ENCODE measurements at regions not wholly inside any gene's neighbourhood (a gene's known extent, or its start where the extent isn't known, plus 50 kb on each side); places are given as distances from the start of the nearest gene placed in this dataset.
"Not testable (repeated sequence)": the region's sequence is repeated elsewhere in the genome, so short reads cannot be mapped to it uniquely, and the experiment has no call there.

GRCh38 chr7:13226385-13226784, 539.0 kb downstream of the ARL4A start:
- no peak for ATAC-seq (replicated peaks; ENCODE audit: extremely low read depth, poor library complexity, severe bottlenecking)
- Mint-ChIP-seq H3K27me3 (no peaks in the 10 kb centered on the region), H3K27ac (ENCODE audit: low read depth) (no peak overlapping the region), H3K36me3 (ENCODE audit: insufficient read depth) (no peaks in the 10 kb centered on the region), H3K4me3 (no peak overlapping the region), H3K4me1 (no peaks in the 10 kb centered on the region), H3K9me3 (no peaks in the 10 kb centered on the region)
- DNase-seq (ENCODE audit: low spot score in 2 of 2) = no peak

- no peak overlapping the region for H3K27ac Mint-ChIP-seq (ENCODE audit: low read depth)
- ATAC-seq (replicated peaks; ENCODE audit: extremely low read depth, poor library complexity, severe bottlenecking) = no peak
Measured at GRCh38 chr7:13231216-13231615, 543.8 kb downstream of the ARL4A start.

GRCh38 chr7:13235436-13235835, 548.0 kb downstream of the ARL4A start:
- Mint-ChIP-seq H3K27ac (ENCODE audit: low read depth) (no peak overlapping the region), H3K4me3 (no peak overlapping the region), H3K4me1 (no peaks in the 10 kb centered on the region), H3K27me3 (no peaks in the 10 kb centered on the region), H3K9me3 (no peaks in the 10 kb centered on the region), H3K36me3 (ENCODE audit: insufficient read depth) (peaks cover 2% of the 10 kb centered on the region)
- DNase-seq (ENCODE audit: low spot score in 2 of 2) (no peak), ATAC-seq (replicated peaks; ENCODE audit: extremely low read depth, poor library complexity, severe bottlenecking) (no peak)

More at GRCh38 chr7:13231216-13231615, 543.8 kb downstream of the ARL4A start:
- no peaks in the 10 kb centered on the region for H3K9me3 Mint-ChIP-seq
- H3K36me3 Mint-ChIP-seq (ENCODE audit: insufficient read depth) = peaks cover 2% of the 10 kb centered on the region
- no peaks in the 10 kb centered on the region for H3K27me3 Mint-ChIP-seq
- no peak for DNase-seq (ENCODE audit: low spot score in 2 of 2)
- no peaks in the 10 kb centered on the region for H3K4me1 Mint-ChIP-seq
- H3K4me3 Mint-ChIP-seq = no peak overlapping the region

GRCh38 chr7:13236026-13236425, 548.6 kb downstream of the ARL4A start:
- Mint-ChIP-seq H3K4me1 (no peaks in the 10 kb centered on the region), H3K9me3 (no peaks in the 10 kb centered on the region), H3K36me3 (ENCODE audit: insufficient read depth) (peaks cover 2% of the 10 kb centered on the region), H3K27me3 (no peaks in the 10 kb centered on the region), H3K4me3 (no peak overlapping the region), H3K27ac (ENCODE audit: low read depth) (no peak overlapping the region)
- DNase-seq (ENCODE audit: low spot score in 2 of 2) = no peak
- no peak for ATAC-seq (replicated peaks; ENCODE audit: extremely low read depth, poor library complexity, severe bottlenecking)

- H3K27ac Mint-ChIP-seq (ENCODE audit: low read depth) = no peak overlapping the region
- H3K4me3 Mint-ChIP-seq = no peak overlapping the region
- H3K4me1 Mint-ChIP-seq = no peaks in the 10 kb centered on the region
- ATAC-seq (replicated peaks; ENCODE audit: extremely low read depth, poor library complexity, severe bottlenecking) (no peak), DNase-seq (ENCODE audit: low spot score in 2 of 2) (no peak)
- peaks cover 2% of the 10 kb centered on the region for H3K36me3 Mint-ChIP-seq (ENCODE audit: insufficient read depth)
- no peaks in the 10 kb centered on the region for H3K9me3 Mint-ChIP-seq
- no peaks in the 10 kb centered on the region for H3K27me3 Mint-ChIP-seq
Measured at GRCh38 chr7:13240349-13240748, 552.9 kb downstream of the ARL4A start.

GRCh38 chr7:13241416-13241815, 554.0 kb downstream of the ARL4A start:
- no peaks in the 10 kb centered on the region for H3K9me3 Mint-ChIP-seq
- DNase-seq (ENCODE audit: low spot score in 2 of 2) = no peak
- ATAC-seq (replicated peaks; ENCODE audit: extremely low read depth, poor library complexity, severe bottlenecking) = no peak
- no peaks in the 10 kb centered on the region for H3K36me3 Mint-ChIP-seq (ENCODE audit: insufficient read depth)
- H3K27ac Mint-ChIP-seq (ENCODE audit: low read depth) = no peak overlapping the region
- H3K27me3 Mint-ChIP-seq = no peaks in the 10 kb centered on the region
- no peaks in the 10 kb centered on the region for H3K4me1 Mint-ChIP-seq
- H3K4me3 Mint-ChIP-seq = no peak overlapping the region

GRCh38 chr7:13257661-13258060, 570.2 kb downstream of the ARL4A start:
- Mint-ChIP-seq H3K9me3 (no peaks in the 10 kb centered on the region), H3K27me3 (peaks cover 23% of the 10 kb centered on the region), H3K27ac (ENCODE audit: low read depth) (no peak overlapping the region), H3K4me1 (no peaks in the 10 kb centered on the region), H3K4me3 (no peak overlapping the region), H3K36me3 (ENCODE audit: insufficient read depth) (no peaks in the 10 kb centered on the region)
- DNase-seq (ENCODE audit: low spot score in 2 of 2) (no peak), ATAC-seq (replicated peaks; ENCODE audit: extremely low read depth, poor library complexity, severe bottlenecking) (no peak)

- Mint-ChIP-seq H3K27me3 (peaks cover 24% of the 10 kb centered on the region), H3K9me3 (no peaks in the 10 kb centered on the region), H3K36me3 (ENCODE audit: insufficient read depth) (no peaks in the 10 kb centered on the region), H3K4me1 (no peaks in the 10 kb centered on the region), H3K4me3 (no peak overlapping the region), H3K27ac (ENCODE audit: low read depth) (no peak overlapping the region)
- ATAC-seq (replicated peaks; ENCODE audit: extremely low read depth, poor library complexity, severe bottlenecking) (no peak), DNase-seq (ENCODE audit: low spot score in 2 of 2) (no peak)
Measured at GRCh38 chr7:13258386-13258785, 571.0 kb downstream of the ARL4A start.

- Mint-ChIP-seq H3K4me1 (no peaks in the 10 kb centered on the region), H3K4me3 (no peak overlapping the region), H3K27ac (ENCODE audit: low read depth) (no peak overlapping the region), H3K9me3 (no peaks in the 10 kb centered on the region), H3K36me3 (ENCODE audit: insufficient read depth) (no peaks in the 10 kb centered on the region), H3K27me3 (peaks cover 24% of the 10 kb centered on the region)
- no peak for DNase-seq (ENCODE audit: low spot score in 2 of 2)
- no peak for ATAC-seq (replicated peaks; ENCODE audit: extremely low read depth, poor library complexity, severe bottlenecking)
Measured at GRCh38 chr7:13259930-13260329, 572.5 kb downstream of the ARL4A start.

- Mint-ChIP-seq H3K9me3 (no peaks in the 10 kb centered on the region), H3K27ac (ENCODE audit: low read depth) (no peak overlapping the region), H3K4me1 (no peaks in the 10 kb centered on the region), H3K27me3 (peaks cover 17% of the 10 kb centered on the region), H3K36me3 (ENCODE audit: insufficient read depth) (no peaks in the 10 kb centered on the region), H3K4me3 (no peak overlapping the region)
- DNase-seq (ENCODE audit: low spot score in 2 of 2) (no peak), ATAC-seq (replicated peaks; ENCODE audit: extremely low read depth, poor library complexity, severe bottlenecking) (peak; percentile 26)
Measured at GRCh38 chr7:13262929-13263530, 575.6 kb downstream of the ARL4A start.

- DNase-seq (ENCODE audit: low spot score in 2 of 2) (no peak), ATAC-seq (replicated peaks; ENCODE audit: extremely low read depth, poor library complexity, severe bottlenecking) (no peak)
- Mint-ChIP-seq H3K27me3 (peaks cover 13% of the 10 kb centered on the region), H3K9me3 (no peaks in the 10 kb centered on the region), H3K4me1 (no peaks in the 10 kb centered on the region), H3K27ac (ENCODE audit: low read depth) (no peak overlapping the region), H3K4me3 (no peak overlapping the region), H3K36me3 (ENCODE audit: insufficient read depth) (no peaks in the 10 kb centered on the region)
Measured at GRCh38 chr7:13265271-13265670, 577.8 kb downstream of the ARL4A start.

GRCh38 chr7:13274205-13274604, 586.8 kb downstream of the ARL4A start:
- ATAC-seq (replicated peaks; ENCODE audit: extremely low read depth, poor library complexity, severe bottlenecking); H3K4me3 Mint-ChIP-seq; H3K9me3 Mint-ChIP-seq; H3K4me1 Mint-ChIP-seq; H3K36me3 Mint-ChIP-seq (ENCODE audit: insufficient read depth); DNase-seq (ENCODE audit: low spot score in 2 of 2); H3K27ac Mint-ChIP-seq (ENCODE audit: low read depth): not testable (repeated sequence)
- peaks cover 23% of the 10 kb centered on the region for H3K27me3 Mint-ChIP-seq

- H3K36me3 Mint-ChIP-seq (ENCODE audit: insufficient read depth) = no peaks in the 10 kb centered on the region
- H3K9me3 Mint-ChIP-seq = no peaks in the 10 kb centered on the region
- ATAC-seq (replicated peaks; ENCODE audit: extremely low read depth, poor library complexity, severe bottlenecking) = no peak
- peaks cover 23% of the 10 kb centered on the region for H3K27me3 Mint-ChIP-seq
- H3K27ac Mint-ChIP-seq (ENCODE audit: low read depth) = no peak overlapping the region
- no peak for DNase-seq (ENCODE audit: low spot score in 2 of 2)
- no peaks in the 10 kb centered on the region for H3K4me1 Mint-ChIP-seq
- H3K4me3 Mint-ChIP-seq = no peak overlapping the region
Measured at GRCh38 chr7:13276977-13277376, 589.5 kb downstream of the ARL4A start.

- H3K4me1 Mint-ChIP-seq = no peaks in the 10 kb centered on the region
- no peak overlapping the region for H3K27ac Mint-ChIP-seq (ENCODE audit: low read depth)
- H3K9me3 Mint-ChIP-seq = no peaks in the 10 kb centered on the region
- no peak for ATAC-seq (replicated peaks; ENCODE audit: extremely low read depth, poor library complexity, severe bottlenecking)
- peaks cover 21% of the 10 kb centered on the region for H3K27me3 Mint-ChIP-seq
- H3K36me3 Mint-ChIP-seq (ENCODE audit: insufficient read depth) = no peaks in the 10 kb centered on the region
- H3K4me3 Mint-ChIP-seq = no peak overlapping the region
- no peak for DNase-seq (ENCODE audit: low spot score in 2 of 2)
Measured at GRCh38 chr7:13278020-13278419, 590.6 kb downstream of the ARL4A start.

Measured in central memory CD8-positive, alpha-beta T cell (primary cell).